DMS 273 (cell line): ENCODE measurements at regions not wholly inside any gene's neighbourhood (a gene's known extent, or its start where the extent isn't known, plus 50 kb on each side); places are given as distances from the start of the nearest gene placed in this dataset.

ENCODE experiments used
- DNase-seq: peaks from one replicate; lab custom pipeline; 2025; ENCODE audit not compliant: unreplicated experiment; lab: John Stamatoyannopoulos, UW

DNA sequence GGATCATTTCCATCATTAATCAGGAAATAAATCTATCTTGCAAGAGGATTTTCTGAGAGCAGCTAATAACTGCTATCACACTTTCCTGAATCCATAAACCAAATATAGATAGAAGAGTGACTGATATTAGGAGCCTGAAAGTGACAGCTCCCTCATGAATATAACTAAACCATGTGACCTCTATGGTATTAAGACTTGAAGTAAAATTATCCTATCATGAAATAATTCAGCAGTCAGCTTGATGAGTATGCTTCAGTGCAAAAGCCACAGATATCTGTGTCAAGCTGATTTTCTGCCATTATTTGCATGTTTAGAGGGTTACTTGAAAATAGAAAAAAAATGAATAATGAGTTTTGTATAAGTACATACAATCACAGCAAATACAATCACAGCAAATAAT, 80.1 kb upstream of the PPP1R3A start:
- no peak for DNase-seq

DNA sequence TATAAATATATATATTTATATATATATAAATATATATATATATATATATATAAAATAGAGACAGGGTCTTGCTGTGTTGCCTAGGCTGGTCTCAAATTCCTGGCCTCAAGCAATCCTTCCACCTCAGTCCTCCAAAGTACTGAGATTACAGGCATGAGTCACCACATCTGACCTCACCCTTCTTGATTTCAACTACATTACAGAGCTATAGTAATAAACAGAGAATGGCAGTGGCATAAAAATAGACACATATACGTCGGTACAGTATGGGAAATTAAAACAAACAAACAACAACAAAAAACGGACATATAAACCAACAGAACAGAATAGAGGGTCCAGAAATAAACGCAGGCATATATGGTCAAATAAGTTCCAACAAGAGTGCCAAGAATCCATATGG, 77.6 kb upstream of the PPP1R3A start:
- no peak for DNase-seq

DNA sequence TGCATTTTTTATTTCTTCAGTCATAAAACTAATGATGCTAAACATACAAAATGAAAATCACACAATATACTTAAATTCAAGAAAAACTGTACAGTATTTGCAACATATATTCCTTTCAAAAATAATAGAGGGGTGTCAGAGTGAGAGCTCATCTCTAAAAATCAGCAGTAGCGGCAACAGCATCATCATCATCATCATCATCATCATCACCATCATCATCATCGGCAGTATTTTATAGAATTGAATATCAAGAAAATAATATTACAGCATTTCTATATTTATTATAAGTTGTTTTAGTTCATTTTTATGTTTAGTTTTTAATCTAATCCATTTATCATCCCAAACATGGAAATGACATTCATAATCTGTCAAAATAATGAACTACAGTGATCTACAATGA, 67.4 kb upstream of the PPP1R3A start:
- no peak for DNase-seq

DNA sequence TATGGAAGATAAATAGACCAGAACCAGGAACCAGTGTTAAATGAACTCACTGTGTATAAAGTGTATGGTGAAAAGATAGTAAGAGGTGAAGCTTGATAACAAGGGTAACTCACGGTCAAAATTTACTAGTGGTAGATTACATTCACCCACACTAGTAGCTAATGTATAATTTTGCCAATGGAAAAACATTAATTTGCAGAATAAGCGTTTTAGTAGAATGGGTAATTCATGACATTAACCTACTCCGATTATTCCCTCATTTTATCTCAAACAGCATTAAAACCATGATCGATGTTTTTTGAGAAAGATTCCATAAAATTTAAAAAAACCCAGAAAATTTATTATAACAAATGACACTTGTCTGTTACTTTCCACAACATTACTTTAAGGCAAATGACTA, 57.7 kb upstream of the PPP1R3A start:
- DNase-seq = no peak

DNA sequence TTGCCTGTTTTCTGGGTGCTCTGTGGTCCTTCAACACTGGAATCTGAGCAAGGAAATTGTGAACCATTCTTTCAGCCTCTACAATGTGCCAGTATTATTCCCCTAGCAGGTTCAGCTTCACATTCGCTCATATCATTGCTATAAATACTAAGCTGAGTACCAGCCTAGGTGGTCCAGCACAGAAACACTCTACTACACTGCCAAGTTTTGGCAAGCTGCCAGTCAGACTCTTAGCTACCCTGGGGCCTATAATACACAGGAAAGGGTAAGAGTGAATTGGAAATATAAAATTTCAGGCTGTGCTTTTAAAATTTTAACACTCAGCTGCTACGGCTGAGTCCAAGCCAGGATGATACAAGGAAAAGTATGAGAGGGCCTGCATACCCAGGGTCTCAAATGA, 49.9 kb upstream of the PPP1R3A start:
- peak; percentile 9 for DNase-seq
